ENCODE measurements at regions not wholly inside any gene's neighbourhood (a gene's known extent, or its start where the extent isn't known, plus 50 kb on each side); places are given as distances from the start of the nearest gene placed in this dataset.

- Histone ChIP-seq H3K27ac (ENCODE audit: low read depth, low read length) (no peak overlapping the region), H3K9me3 (ENCODE audit: control insufficient read depth, insufficient read depth, low read length) (peaks cover 3% of the 10 kb centered on the region; the same call in 1 of the 2 replicates), H3K4me3 (ENCODE audit: low read depth, low read length) (no peak overlapping the region), H3K27me3 (ENCODE audit: control insufficient read depth, insufficient read depth, low read length) (no peaks in the 10 kb centered on the region)
- no peak for DNase-seq (ENCODE audit: low read depth, low spot score)
- POLR2A ChIA-PET: no interaction called here
- TF ChIP-seq CTCF (IDR thresholded peaks at IDR 0.05; ENCODE audit: low read depth, low read length): no peak
- CTCF ChIA-PET: no interaction called here
Measured at GRCh38 chr10:10772874-10773508, 244.7 kb upstream of the CELF2 start.

- Histone ChIP-seq H3K4me3 (ENCODE audit: low read depth, low read length) (no peak overlapping the region), H3K27me3 (ENCODE audit: control insufficient read depth, insufficient read depth, low read length) (no peaks in the 10 kb centered on the region), H3K9me3 (ENCODE audit: control insufficient read depth, insufficient read depth, low read length) (no peaks in the 10 kb centered on the region), H3K27ac (ENCODE audit: low read depth, low read length) (no peak overlapping the region)
- ChIA-PET POLR2A (no interaction called here), CTCF (no interaction called here)
- no peak for TF ChIP-seq CTCF (IDR thresholded peaks at IDR 0.05; ENCODE audit: low read depth, low read length)
- no peak for DNase-seq (ENCODE audit: low read depth, low spot score)
Measured at GRCh38 chr10:10774416-10774815, 243.3 kb upstream of the CELF2 start.

- no peaks in the 10 kb centered on the region for H3K27me3 ChIP-seq (ENCODE audit: control insufficient read depth, insufficient read depth, low read length)
- CTCF ChIA-PET: no interaction called here
- POLR2A ChIA-PET: no interaction called here
- no peaks in the 10 kb centered on the region for H3K9me3 ChIP-seq (ENCODE audit: control insufficient read depth, insufficient read depth, low read length)
- H3K27ac ChIP-seq (ENCODE audit: low read depth, low read length): no peak overlapping the region
- no peak for TF ChIP-seq CTCF (IDR thresholded peaks at IDR 0.05; ENCODE audit: low read depth, low read length)
- DNase-seq (ENCODE audit: low read depth, low spot score): no peak
- H3K4me3 ChIP-seq (ENCODE audit: low read depth, low read length): no peak overlapping the region
Measured at GRCh38 chr10:10776363-10776762, 241.3 kb upstream of the CELF2 start.

GRCh38 chr10:10777279-10777678, 240.4 kb upstream of the CELF2 start:
- Histone ChIP-seq H3K27ac (ENCODE audit: low read depth, low read length) (no peak overlapping the region), H3K27me3 (ENCODE audit: control insufficient read depth, insufficient read depth, low read length) (no peaks in the 10 kb centered on the region), H3K9me3 (ENCODE audit: control insufficient read depth, insufficient read depth, low read length) (no peaks in the 10 kb centered on the region), H3K4me3 (ENCODE audit: low read depth, low read length) (no peak overlapping the region)
- no peak for TF ChIP-seq CTCF (IDR thresholded peaks at IDR 0.05; ENCODE audit: low read depth, low read length)
- DNase-seq (ENCODE audit: low read depth, low spot score): no peak
- ChIA-PET CTCF (no interaction called here), POLR2A (no interaction called here)

- H3K4me3 ChIP-seq (ENCODE audit: low read depth, low read length): no peak overlapping the region
- no peaks in the 10 kb centered on the region for H3K27me3 ChIP-seq (ENCODE audit: control insufficient read depth, insufficient read depth, low read length)
- ChIA-PET CTCF (no interaction called here), POLR2A (no interaction called here)
- no peaks in the 10 kb centered on the region for H3K9me3 ChIP-seq (ENCODE audit: control insufficient read depth, insufficient read depth, low read length)
- H3K27ac ChIP-seq (ENCODE audit: low read depth, low read length): no peak overlapping the region
- no peak for TF ChIP-seq CTCF (IDR thresholded peaks at IDR 0.05; ENCODE audit: low read depth, low read length)
- DNase-seq (ENCODE audit: low read depth, low spot score): no peak
Measured at GRCh38 chr10:10777723-10778122, 239.9 kb upstream of the CELF2 start.

Data from AG04450 (cell line).